K562 (cell line): ENCODE measurements at regions not wholly inside any gene's neighbourhood (a gene's known extent, or its start where the extent isn't known, plus 50 kb on each side); places are given as distances from the start of the nearest gene placed in this dataset.
A peak's percentile ranks its signal among the peaks of the same experiment; 100 is the strongest.

Source experiments
- ATAC-seq: fragments of 200-7000 bp; cut with Tn5 transposase; 3 replicates; pipeline ENCODE4 v1.9.1; 2020; ENCODE audit warnings: moderate library complexity
- BruUV-seq: library from RNA; stranded (reverse); fragments of 400-500 nt; replicated peaks from 2 replicates; lab custom pipeline; 2021; lab: Mats Ljungman, UMichigan
- CTCF ChIA-PET: fragments of 300-600 bp; formaldehyde crosslinking; extraction: SDS; loops from one replicate; lab custom pipeline; 2021; ENCODE audit warnings: low intra/inter-chr PET ratio; lab: Yijun Ruan, JAX
- POLR2A ChIA-PET: fragments of 300-600, 350-650 bp; sonication (Branson Sonifier 250); formaldehyde crosslinking; extraction: SDS; loops from one replicate; lab custom pipeline; 2021; ENCODE audit warnings: antibody characterized with exemption, inconsistent platforms; lab: Yijun Ruan, JAX
- DNase-seq, 4 experiments: peaks; one replicate each; pipeline versions ENCODE4 v3.0.0 to v3.0.0-alpha.2; 2011 to 2018; ENCODE audit warnings: low spot score in 3 of 4, mixed read lengths in 3 of 4; ENCODE audit errors: extremely low read depth in 1 of 4
- FAIRE-seq: peaks from 2 replicates; lab custom pipeline; 2011; peaks lifted over from hg19 to GRCh38; lab: Jason Lieb, UNC
- H2AFZ ChIP-seq: 2 replicates; pipeline ENCODE4 v1.6.0; 2011; ENCODE audit warnings: low read depth, low read length, control low read depth, inconsistent platforms
- H3K27ac ChIP-seq: fragments of 200-600 bp; 3 replicates; pipeline ENCODE4 v1.8.0; 2011; ENCODE audit warnings: low read depth, mild to moderate bottlenecking, control low read depth, inconsistent platforms, low read length, moderate library complexity, mixed read lengths; ENCODE audit errors: extremely low read depth
- H3K27me3 ChIP-seq, 2 experiments: fragments of 300-600 bp in 1 of 2; 2 replicates in 1 of 2; 3 replicates in 1 of 2; pipeline versions ENCODE4 v1.6.0 to v1.8.0; 2011; ENCODE audit warnings: inconsistent platforms in 2 of 2, low read length in 2 of 2, mild to moderate bottlenecking in 1 of 2, mixed read lengths in 1 of 2, moderate library complexity in 1 of 2; ENCODE audit not compliant: control insufficient read depth in 2 of 2, insufficient read depth in 2 of 2
- H3K36me3 ChIP-seq: fragments of 300-600 bp; 3 replicates; pipeline ENCODE4 v1.8.0; 2011; ENCODE audit warnings: mild to moderate bottlenecking, low read length, inconsistent platforms; ENCODE audit not compliant: control insufficient read depth, insufficient read depth
- H3K4me1 ChIP-seq, 2 experiments: fragments of 200-600 bp in 1 of 2; replicated peaks in 1 of 2; 2 replicates in 1 of 2; 3 replicates in 1 of 2; pipeline versions ENCODE4 v1.5.1 to v1.8.0; 2011; ENCODE audit warnings: inconsistent platforms in 2 of 2, low read length in 2 of 2, mild to moderate bottlenecking in 1 of 2, mixed read lengths in 1 of 2, moderate library complexity in 1 of 2; ENCODE audit not compliant: control insufficient read depth in 2 of 2, insufficient read depth in 2 of 2
- H3K4me2 ChIP-seq: 2 replicates; pipeline ENCODE4 v1.6.1; 2011; ENCODE audit warnings: low read length, control low read depth, inconsistent platforms, mixed read lengths; ENCODE audit not compliant: insufficient read depth
- H3K4me3 ChIP-seq: fragments of 200-600 bp; sonication (generic), shearing (Covaris generic); 2 replicates; pipeline ENCODE4 v1.5.1; 2016; ENCODE audit warnings: control low read depth, inconsistent platforms
- H3K79me2 ChIP-seq: fragments of 200-600 bp; 3 replicates; pipeline ENCODE4 v1.8.0; 2011; ENCODE audit warnings: low read length, inconsistent platforms; ENCODE audit not compliant: control insufficient read depth, insufficient read depth
- H3K9ac ChIP-seq, 2 experiments: 2 replicates each; pipeline versions ENCODE4 v1.6.0 to v1.6.1; 2011; ENCODE audit warnings: low read depth in 2 of 2, low read length in 2 of 2, control low read depth in 1 of 2, inconsistent platforms in 1 of 2, mild to moderate bottlenecking in 1 of 2, mixed read lengths in 1 of 2; ENCODE audit not compliant: insufficient read depth in 1 of 2
- H3K9me1 ChIP-seq: one replicate; pipeline ENCODE4 v1.6.0; 2011; ENCODE audit warnings: inconsistent platforms, mild to moderate bottlenecking, low read length, moderate library complexity; ENCODE audit not compliant: control insufficient read depth, insufficient read depth
- H3K9me3 ChIP-seq: replicated peaks from 2 replicates; pipeline ENCODE4 v1.5.1; 2011; ENCODE audit warnings: low read depth, low read length, inconsistent platforms; ENCODE audit not compliant: control insufficient read depth, insufficient read depth
- H4K20me1 ChIP-seq: replicated peaks from 2 replicates; pipeline ENCODE4 v1.6.1; 2011; ENCODE audit warnings: low read length, inconsistent platforms, mixed read lengths; ENCODE audit not compliant: control insufficient read depth, insufficient read depth
- FOSL1 ChIP-seq: fragments of 200-800 bp; sonication (Bioruptor generic); conservative IDR thresholded peaks from 2 replicates; pipeline ENCODE4 v1.6.1; 2016; ENCODE audit warnings: missing genetic modification characterization, missing compliant biosample characterization
- MEIS2 ChIP-seq: fragments of 450-650 bp; IDR thresholded peaks from 2 replicates; pipeline ENCODE4 v1.6.1; 2014; ENCODE audit warnings: mild to moderate bottlenecking; ENCODE audit not compliant: partially characterized antibody
- SMAD2 ChIP-seq: fragments of 150-350 bp; IDR thresholded peaks from 2 replicates; pipeline ENCODE4 v1.6.1; 2014; ENCODE audit warnings: low read depth, mild to moderate bottlenecking, low read length
- WGBS: fragments of 100-300 bp; shearing (Covaris generic); methylation state at CpG from one replicate; pipeline ENCODE4 v1.1.6; 2016; ENCODE audit warnings: low coverage, mixed read lengths; ENCODE audit not compliant: insufficient coverage; ENCODE audit errors: missing lambda C conversion rate; 5-methylcytosine and 5-hydroxymethylcytosine counted together
- in situ Hi-C: fragments of 300-500 bp; cut with MboI; formaldehyde crosslinking; loops from 4 replicates; pipeline ENCODE4 v1.15.0; 2018; ENCODE audit warnings: inconsistent platforms, mixed read lengths
- intact Hi-C: fragments of 100-400 bp; cut with micrococcal nuclease; formaldehyde crosslinking; loops from 2 replicates; pipeline ENCODE4 v1.14.2; 2022
- TF ChIP-seq, protein P1 (sequence below): IDR thresholded peaks from 2 replicates; pipeline ENCODE4 v1.6.1; 2012; ENCODE audit warnings: low read depth, low read length, improper control_type of control experiment, borderline replicate concordance

- Histone ChIP-seq H3K9me1 (no peaks in the 10 kb centered on the region), H3K27ac (no peak overlapping the region), H3K9me3 (no peaks in the 10 kb centered on the region; the same call in 1 of the 2 replicates), H3K9ac (no peak overlapping the region), H3K36me3 (no peaks in the 10 kb centered on the region), H2AFZ (no peak overlapping the region), H3K79me2 (no peaks in the 10 kb centered on the region), H3K4me3 (no peak overlapping the region), H3K27me3 (no peaks in the 10 kb centered on the region), H3K4me2 (no peak overlapping the region), H4K20me1 (no peaks in the 10 kb centered on the region), H3K4me1 (no peaks in the 10 kb centered on the region)
- CTCF ChIA-PET = no interaction called here
- ATAC-seq (no peak), DNase-seq (no peak), FAIRE-seq (no peak)
- in situ Hi-C loops (no loop called here), intact Hi-C loops (no loop called here)
- TF ChIP-seq FOSL1 (tag) (peak; percentile 44; the same call in 1 of the 2 replicates), MEIS2 (peak; percentile 28), SMAD2 (no peak)
- POLR2A ChIA-PET = no interaction called here
- BruUV-seq = no TSS peak
- 0% methylated on average over 1 of the region's 1 CpG for WGBS
These were observed 1294.2 kb downstream of the EFNA5 start for GRCh38 chr5:106376522-106376921.

- intact Hi-C loops = no loop called here
- TF ChIP-seq, protein P1, sequence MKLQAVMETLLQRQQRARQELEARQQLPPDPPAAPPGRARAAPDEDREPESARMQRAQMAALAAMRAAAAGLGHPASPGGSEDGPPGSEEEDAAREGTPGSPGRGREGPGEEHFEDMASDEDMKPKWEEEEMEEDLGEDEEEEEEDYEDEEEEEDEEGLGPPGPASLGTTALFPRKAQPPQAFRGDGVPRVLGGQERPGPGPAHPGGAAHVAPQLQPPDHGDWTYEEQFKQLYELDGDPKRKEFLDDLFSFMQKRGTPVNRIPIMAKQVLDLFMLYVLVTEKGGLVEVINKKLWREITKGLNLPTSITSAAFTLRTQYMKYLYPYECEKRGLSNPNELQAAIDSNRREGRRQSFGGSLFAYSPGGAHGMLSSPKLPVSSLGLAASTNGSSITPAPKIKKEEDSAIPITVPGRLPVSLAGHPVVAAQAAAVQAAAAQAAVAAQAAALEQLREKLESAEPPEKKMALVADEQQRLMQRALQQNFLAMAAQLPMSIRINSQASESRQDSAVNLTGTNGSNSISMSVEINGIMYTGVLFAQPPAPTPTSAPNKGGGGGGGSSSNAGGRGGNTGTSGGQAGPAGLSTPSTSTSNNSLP = no peak
- in situ Hi-C loops = no loop called here
These were observed 1295.8 kb downstream of the EFNA5 start for GRCh38 chr5:106374956-106375355.

More at GRCh38 chr5:106374956-106375355, 1295.8 kb downstream of the EFNA5 start:
- H3K9ac ChIP-seq = no peak overlapping the region
- no peaks in the 10 kb centered on the region for H4K20me1 ChIP-seq
- H3K79me2 ChIP-seq = no peaks in the 10 kb centered on the region
- H3K27me3 ChIP-seq = no peaks in the 10 kb centered on the region
- no peak overlapping the region for H3K27ac ChIP-seq
- FAIRE-seq (no peak), DNase-seq (no peak), ATAC-seq (no peak)
- CTCF ChIA-PET = no interaction called here
- no peaks in the 10 kb centered on the region for H3K36me3 ChIP-seq
- H3K4me1 ChIP-seq = no peaks in the 10 kb centered on the region
- no peak overlapping the region for H3K4me3 ChIP-seq
- no peaks in the 10 kb centered on the region for H3K9me1 ChIP-seq
- BruUV-seq = no TSS peak
- POLR2A ChIA-PET = no interaction called here
- no peaks in the 10 kb centered on the region; the same call in 1 of the 2 replicates for H3K9me3 ChIP-seq
- H3K4me2 ChIP-seq = no peak overlapping the region
- H2AFZ ChIP-seq = no peak overlapping the region
